HEK293T (cell line): ENCODE measurements at regions not wholly inside any gene's neighbourhood (a gene's known extent, or its start where the extent isn't known, plus 50 kb on each side); places are given as distances from the start of the nearest gene placed in this dataset.

Experiments used
- ARNT ChIP-seq: fragments of 450-650 bp; IDR thresholded peaks from 2 replicates; pipeline ENCODE4 v1.6.1; 2017; ENCODE audit warnings: mild to moderate bottlenecking
- FOXA1 ChIP-seq: fragments of 450-650 bp; IDR thresholded peaks from 2 replicates; pipeline ENCODE4 v1.6.1; 2016; ENCODE audit warnings: mild to moderate bottlenecking
- SP1 ChIP-seq: fragments of 450-650 bp; IDR thresholded peaks from 2 replicates; pipeline ENCODE4 v1.6.1; 2017
- ZNF384 ChIP-seq: fragments of 450-650 bp; IDR thresholded peaks from 2 replicates; pipeline ENCODE4 v1.6.1; 2016

GRCh38 chrX:47710252-47710651 lies 51.3 kb upstream of the UXT start:
- TF ChIP-seq ZNF384 = no peak
- no peak for TF ChIP-seq FOXA1
- TF ChIP-seq SP1 = no peak
- no peak for TF ChIP-seq ARNT
